ENCODE measurements at regions not wholly inside any gene's neighbourhood (a gene's known extent, or its start where the extent isn't known, plus 50 kb on each side); places are given as distances from the start of the nearest gene placed in this dataset.

GRCh38 chr13:63631006-63631405, 2215.4 kb upstream of the PCDH20 start:
- Histone ChIP-seq H3K79me2 (ENCODE audit: low read length) (no peaks in the 10 kb centered on the region), H2AFZ (ENCODE audit: low read length) (no peak overlapping the region), H3F3A (ENCODE audit: insufficient read depth, low read length) (no peaks in the 10 kb centered on the region), H3K4me3 (ENCODE audit: low read length) (no peak overlapping the region), H3K4me1 (ENCODE audit: low read length) (no peaks in the 10 kb centered on the region), H3K9ac (ENCODE audit: low read length) (no peak overlapping the region), H3K9me2 (replicated peaks; ENCODE audit: insufficient read depth, low read length) (no peaks in the 10 kb centered on the region), H3K27me3 (replicated peaks; ENCODE audit: insufficient read depth, low read length) (no peaks in the 10 kb centered on the region), H3K36me3 (replicated peaks; ENCODE audit: insufficient read depth, low read length) (no peaks in the 10 kb centered on the region), H3K9me3 (replicated peaks; ENCODE audit: insufficient read depth, low read length) (no peaks in the 10 kb centered on the region), H3K4me2 (ENCODE audit: low read depth, low read length) (no peak overlapping the region), H3K27ac (ENCODE audit: low read length) (no peak overlapping the region), H4K20me1 (ENCODE audit: insufficient read depth, low read length) (no peaks in the 10 kb centered on the region)
- no peak for DNase-seq
- TF ChIP-seq CTCF (IDR thresholded peaks at IDR 0.05; ENCODE audit: low read length) (no peak), EZH2phosphoT487 (IDR thresholded peaks at IDR 0.05; ENCODE audit: low read length) (no peak), EZH2 (optimal IDR thresholded peaks at IDR 0.05; ENCODE audit: low read depth, low read length) (no peak)

GRCh38 chr13:63629591-63629990, 2213.9 kb upstream of the PCDH20 start:
- TF ChIP-seq EZH2phosphoT487 (IDR thresholded peaks at IDR 0.05; ENCODE audit: low read length) (no peak), CTCF (IDR thresholded peaks at IDR 0.05; ENCODE audit: low read length) (no peak), EZH2 (optimal IDR thresholded peaks at IDR 0.05; ENCODE audit: low read depth, low read length) (no peak)
- no peak overlapping the region for H3K4me3 ChIP-seq (ENCODE audit: low read length)
- no peaks in the 10 kb centered on the region for H3K79me2 ChIP-seq (ENCODE audit: low read length)
- H3K4me1 ChIP-seq (ENCODE audit: low read length), result no peaks in the 10 kb centered on the region
- H3K27me3 ChIP-seq (replicated peaks; ENCODE audit: insufficient read depth, low read length), result no peaks in the 10 kb centered on the region
- H3K36me3 ChIP-seq (replicated peaks; ENCODE audit: insufficient read depth, low read length), result no peaks in the 10 kb centered on the region
- no peak overlapping the region for H3K27ac ChIP-seq (ENCODE audit: low read length)
- no peak for DNase-seq
- no peak overlapping the region for H2AFZ ChIP-seq (ENCODE audit: low read length)
- H3K9me2 ChIP-seq (replicated peaks; ENCODE audit: insufficient read depth, low read length), result no peaks in the 10 kb centered on the region
- H4K20me1 ChIP-seq (ENCODE audit: insufficient read depth, low read length), result no peaks in the 10 kb centered on the region
- no peak overlapping the region for H3K9ac ChIP-seq (ENCODE audit: low read length)
- no peak overlapping the region for H3K4me2 ChIP-seq (ENCODE audit: low read depth, low read length)
- H3K9me3 ChIP-seq (replicated peaks; ENCODE audit: insufficient read depth, low read length), result no peaks in the 10 kb centered on the region
- H3F3A ChIP-seq (ENCODE audit: insufficient read depth, low read length), result no peaks in the 10 kb centered on the region

GRCh38 chr13:63628310-63628709, 2212.7 kb upstream of the PCDH20 start:
- no peaks in the 10 kb centered on the region for H3K27me3 ChIP-seq (replicated peaks; ENCODE audit: insufficient read depth, low read length)
- no peak overlapping the region for H2AFZ ChIP-seq (ENCODE audit: low read length)
- no peaks in the 10 kb centered on the region for H3K79me2 ChIP-seq (ENCODE audit: low read length)
- H3K9me2 ChIP-seq (replicated peaks; ENCODE audit: insufficient read depth, low read length), result no peaks in the 10 kb centered on the region
- H3K9me3 ChIP-seq (replicated peaks; ENCODE audit: insufficient read depth, low read length), result no peaks in the 10 kb centered on the region
- H3K4me1 ChIP-seq (ENCODE audit: low read length), result no peaks in the 10 kb centered on the region
- no peaks in the 10 kb centered on the region for H3K36me3 ChIP-seq (replicated peaks; ENCODE audit: insufficient read depth, low read length)
- H4K20me1 ChIP-seq (ENCODE audit: insufficient read depth, low read length), result no peaks in the 10 kb centered on the region
- H3K9ac ChIP-seq (ENCODE audit: low read length), result no peak overlapping the region
- H3K4me2 ChIP-seq (ENCODE audit: low read depth, low read length), result no peak overlapping the region
- no peaks in the 10 kb centered on the region for H3F3A ChIP-seq (ENCODE audit: insufficient read depth, low read length)
- H3K27ac ChIP-seq (ENCODE audit: low read length), result no peak overlapping the region
- no peak for DNase-seq
- no peak overlapping the region for H3K4me3 ChIP-seq (ENCODE audit: low read length)
- TF ChIP-seq EZH2phosphoT487 (IDR thresholded peaks at IDR 0.05; ENCODE audit: low read length) (no peak), CTCF (IDR thresholded peaks at IDR 0.05; ENCODE audit: low read length) (no peak), EZH2 (optimal IDR thresholded peaks at IDR 0.05; ENCODE audit: low read depth, low read length) (no peak)

Data from MM.1S (cell line).